Loucy (cell line): ENCODE measurements at regions not wholly inside any gene's neighbourhood (a gene's known extent, or its start where the extent isn't known, plus 50 kb on each side); places are given as distances from the start of the nearest gene placed in this dataset.

Experiments
- H2AFZ ChIP-seq: fragments of 200-600 bp; sonication (generic); 2 replicates; pipeline ENCODE4 v1.6.0; 2016; ENCODE audit warnings: antibody characterized with exemption, mild to moderate bottlenecking, low read length, moderate library complexity
- H3F3A ChIP-seq: fragments of 200-600 bp; 2 replicates; pipeline ENCODE4 v1.6.0; 2016; ENCODE audit warnings: antibody characterized with exemption, low read depth, mild to moderate bottlenecking
- H3K27me3 ChIP-seq: fragments of 200-600 bp; sonication (generic); 2 replicates; pipeline ENCODE4 v1.6.1; 2014; ENCODE audit warnings: low read length, mild to moderate bottlenecking; ENCODE audit not compliant: insufficient read depth, poor library complexity, severe bottlenecking
- H3K36me3 ChIP-seq: fragments of 200-600 bp; sonication (generic); 2 replicates; pipeline ENCODE4 v1.6.1; 2016; ENCODE audit warnings: low read length; ENCODE audit not compliant: insufficient read depth
- H3K4me1 ChIP-seq: fragments of 200-600 bp; sonication (generic); 2 replicates; pipeline ENCODE4 v1.5.1; 2014; ENCODE audit warnings: low read length, mild to moderate bottlenecking; ENCODE audit not compliant: insufficient read depth, poor library complexity, severe bottlenecking
- H3K4me2 ChIP-seq: fragments of 200-600 bp; sonication (generic); 2 replicates; pipeline ENCODE4 v1.6.0; 2014; ENCODE audit warnings: antibody characterized with exemption, low read length, low read depth, mild to moderate bottlenecking; ENCODE audit not compliant: poor library complexity, severe bottlenecking
- H3K4me3 ChIP-seq: fragments of 200-600 bp; sonication (generic); 2 replicates; pipeline ENCODE4 v1.5.1; 2014; ENCODE audit warnings: low read length, mild to moderate bottlenecking, mixed read lengths; ENCODE audit not compliant: poor library complexity, severe bottlenecking
- H3K79me2 ChIP-seq: fragments of 200-600 bp; sonication (generic); 2 replicates; pipeline ENCODE4 v1.6.1; 2014; ENCODE audit warnings: low read length; ENCODE audit not compliant: insufficient read depth
- H3K9ac ChIP-seq: fragments of 200-600 bp; sonication (generic); 2 replicates; pipeline ENCODE4 v1.6.0; 2014; ENCODE audit warnings: mild to moderate bottlenecking, low read depth, low read length, moderate library complexity; ENCODE audit not compliant: poor library complexity, severe bottlenecking
- H3K9me2 ChIP-seq: fragments of 200-600 bp; sonication (generic); replicated peaks from 2 replicates; pipeline ENCODE4 v1.6.1; 2016; ENCODE audit warnings: low read depth, low read length, mixed read lengths
- H3K9me3 ChIP-seq: fragments of 200-600 bp; sonication (generic); 2 replicates; pipeline ENCODE4 v1.6.1; 2014; ENCODE audit warnings: mild to moderate bottlenecking, antibody characterized with exemption, low read length, low read depth; ENCODE audit not compliant: insufficient read depth
- H4K20me1 ChIP-seq: fragments of 200-600 bp; sonication (generic); 2 replicates; pipeline ENCODE4 v1.6.0; 2014; ENCODE audit warnings: antibody characterized with exemption, low read length, mild to moderate bottlenecking; ENCODE audit not compliant: insufficient read depth, poor library complexity, severe bottlenecking
- CTCF ChIP-seq: fragments of 200-600 bp; sonication (generic); conservative IDR thresholded peaks from 2 replicates; pipeline ENCODE4 v1.5.1; 2014; ENCODE audit warnings: mild to moderate bottlenecking, antibody characterized with exemption, low read length
- EZH2phosphoT487 ChIP-seq: fragments of 200-600 bp; IDR thresholded peaks from 2 replicates; pipeline ENCODE4 v1.6.1; 2018; ENCODE audit warnings: antibody characterized with exemption, mild to moderate bottlenecking, moderate library complexity, borderline replicate concordance

- no peaks in the 10 kb centered on the region for H3K79me2 ChIP-seq
- no peaks in the 10 kb centered on the region for H3K36me3 ChIP-seq
- no peaks in the 10 kb centered on the region for H3K9me2 ChIP-seq
- TF ChIP-seq CTCF (no peak), EZH2phosphoT487 (no peak)
- no peaks in the 10 kb centered on the region for H3K27me3 ChIP-seq
- no peaks in the 10 kb centered on the region for H3F3A ChIP-seq
- H3K4me1 ChIP-seq: no peaks in the 10 kb centered on the region
- no peaks in the 10 kb centered on the region for H3K9me3 ChIP-seq
- no peak overlapping the region for H3K9ac ChIP-seq
- no peak overlapping the region for H2AFZ ChIP-seq
- H4K20me1 ChIP-seq: no peaks in the 10 kb centered on the region
- H3K4me2 ChIP-seq: no peak overlapping the region
- no peak overlapping the region for H3K4me3 ChIP-seq
Measured at GRCh38 chr12:87302126-87302745, 727.0 kb downstream of the C12orf50 start.

- Histone ChIP-seq H3K9me3 (no peaks in the 10 kb centered on the region), H3K9me2 (no peaks in the 10 kb centered on the region), H3K27me3 (no peaks in the 10 kb centered on the region), H3K4me1 (no peaks in the 10 kb centered on the region), H3K4me2 (no peak overlapping the region), H3F3A (no peaks in the 10 kb centered on the region), H2AFZ (no peak overlapping the region), H3K4me3 (no peak overlapping the region), H3K36me3 (no peaks in the 10 kb centered on the region), H3K9ac (no peak overlapping the region), H3K79me2 (no peaks in the 10 kb centered on the region), H4K20me1 (no peaks in the 10 kb centered on the region)
- TF ChIP-seq CTCF (no peak), EZH2phosphoT487 (no peak)
Measured at GRCh38 chr12:87290505-87290904, 738.7 kb downstream of the C12orf50 start.

- TF ChIP-seq EZH2phosphoT487 (no peak), CTCF (no peak)
- Histone ChIP-seq H3K9me3 (no peaks in the 10 kb centered on the region), H2AFZ (no peak overlapping the region), H3K27me3 (no peaks in the 10 kb centered on the region), H3K4me1 (no peaks in the 10 kb centered on the region), H3K9me2 (no peaks in the 10 kb centered on the region), H3F3A (no peaks in the 10 kb centered on the region), H4K20me1 (no peaks in the 10 kb centered on the region), H3K9ac (no peak overlapping the region), H3K4me3 (no peak overlapping the region), H3K36me3 (no peaks in the 10 kb centered on the region), H3K79me2 (no peaks in the 10 kb centered on the region), H3K4me2 (no peak overlapping the region)
Measured at GRCh38 chr12:87283886-87284285, 745.3 kb downstream of the C12orf50 start.
